ENCODE measurements at regions not wholly inside any gene's neighbourhood (a gene's known extent, or its start where the extent isn't known, plus 50 kb on each side); places are given as distances from the start of the nearest gene placed in this dataset.

GRCh38 chr12:13670285-13670866 lies 311.0 kb downstream of the GRIN2B start:
- DNase-seq = no peak

- no peak for DNase-seq
Observed at GRCh38 chr12:13668880-13669279, 312.5 kb downstream of the GRIN2B start.

- no peak for DNase-seq
Observed at GRCh38 chr12:13666806-13667205, 314.6 kb downstream of the GRIN2B start.

- DNase-seq = no peak
Observed at GRCh38 chr12:13661005-13661887, 320.2 kb downstream of the GRIN2B start.

- no peak for DNase-seq
Observed at GRCh38 chr12:13654456-13654855, 326.9 kb downstream of the GRIN2B start.

- DNase-seq = no peak
Observed at GRCh38 chr12:13652105-13652504, 329.3 kb downstream of the GRIN2B start.

GRCh38 chr12:13635709-13636108 lies 345.7 kb downstream of the GRIN2B start:
- DNase-seq = no peak

- DNase-seq = no peak
Observed at GRCh38 chr12:13631873-13632272, 349.5 kb downstream of the GRIN2B start.

GRCh38 chr12:13630354-13630753 lies 351.0 kb downstream of the GRIN2B start:
- no peak for DNase-seq

- DNase-seq = no peak
Observed at GRCh38 chr12:13628067-13628466, 353.3 kb downstream of the GRIN2B start.

- DNase-seq = no peak
Observed at GRCh38 chr12:13627536-13627935, 353.9 kb downstream of the GRIN2B start.

- no peak for DNase-seq
Observed at GRCh38 chr12:13613297-13613696, 368.1 kb downstream of the GRIN2B start.

GRCh38 chr12:13609894-13610679 lies 371.3 kb downstream of the GRIN2B start:
- DNase-seq = no peak

- no peak for DNase-seq
Observed at GRCh38 chr12:13606290-13606689, 375.1 kb downstream of the GRIN2B start.

GRCh38 chr12:13603953-13604352 lies 377.4 kb downstream of the GRIN2B start:
- DNase-seq = no peak

GRCh38 chr12:13602172-13602571 lies 379.2 kb downstream of the GRIN2B start:
- DNase-seq = no peak

GRCh38 chr12:13599176-13599575 lies 382.2 kb downstream of the GRIN2B start:
- DNase-seq = no peak

- DNase-seq = no peak
Observed at GRCh38 chr12:13597837-13598236, 383.6 kb downstream of the GRIN2B start.

- DNase-seq = no peak
Observed at GRCh38 chr12:13597166-13597565, 384.2 kb downstream of the GRIN2B start.

- no peak for DNase-seq
Observed at GRCh38 chr12:13596714-13597113, 384.7 kb downstream of the GRIN2B start.

- no peak for DNase-seq
Observed at GRCh38 chr12:13595536-13596443, 385.6 kb downstream of the GRIN2B start.

GRCh38 chr12:13594731-13595514 lies 386.5 kb downstream of the GRIN2B start:
- no peak for DNase-seq
